Kidney (tissue), 13 donors: ENCODE measurements at regions not wholly inside any gene's neighbourhood (a gene's known extent, or its start where the extent isn't known, plus 50 kb on each side); places are given as distances from the start of the nearest gene placed in this dataset.

Experiments
- DNase-seq, 5 donors: peaks; one replicate each; pipeline ENCODE4 v3.0.0-alpha.2; 2013 to 2020
- FAIRE-seq: peaks from 2 replicates; lab custom pipeline; 2012; peaks lifted over from hg19 to GRCh38; lab: Jason Lieb, UNC
- H3K27ac ChIP-seq, 2 donors: one replicate each; pipeline ENCODE4 v1.7.0; 2013; ENCODE audit warnings: low read depth in 2 of 2, low read length in 2 of 2, inconsistent platforms in 1 of 2
- H3K27me3 ChIP-seq: one replicate; pipeline ENCODE4 v1.7.1; 2013; ENCODE audit warnings: low read length, inconsistent platforms; ENCODE audit not compliant: control insufficient read depth, insufficient read depth
- H3K36me3 ChIP-seq, 3 donors: one replicate each; pipeline versions ENCODE4 v1.7.0 to v1.7.1; 2013; ENCODE audit warnings: low read length in 3 of 3, control low read depth in 1 of 3, inconsistent platforms in 1 of 3; ENCODE audit not compliant: insufficient read depth in 3 of 3, control insufficient read depth in 2 of 3
- H3K4me1 ChIP-seq, 3 donors: one replicate each; pipeline versions ENCODE4 v1.7.0 to v1.7.1; 2013; ENCODE audit warnings: low read length in 3 of 3, inconsistent platforms in 1 of 3, low read depth in 1 of 3; ENCODE audit not compliant: control insufficient read depth in 2 of 3, insufficient read depth in 2 of 3
- H3K4me3 ChIP-seq, 3 donors: one replicate each; pipeline versions ENCODE4 v1.7.0 to v1.8.1; 2013; ENCODE audit warnings: low read length in 3 of 3, control low read depth in 1 of 3, inconsistent platforms in 1 of 3
- H3K9ac ChIP-seq, 3 donors: one replicate each; pipeline versions ENCODE4 v1.7.0 to v1.7.1; 2013; ENCODE audit warnings: low read length in 3 of 3, control low read depth in 1 of 3, inconsistent platforms in 1 of 3
- H3K9me3 ChIP-seq, 3 donors: one replicate each; pipeline versions ENCODE4 v1.7.0 to v1.7.1; 2013; ENCODE audit warnings: low read length in 3 of 3, control low read depth in 1 of 3, inconsistent platforms in 1 of 3; ENCODE audit not compliant: control insufficient read depth in 2 of 3, insufficient read depth in 1 of 3
- CTCF ChIP-seq: IDR thresholded peaks from 3 replicates; pipeline ENCODE4 v1.5.1; 2012; ENCODE audit warnings: mild to moderate bottlenecking, moderate library complexity, borderline replicate concordance; ENCODE audit not compliant: insufficient read depth; ENCODE audit errors: extremely low read depth
- intact Hi-C: fragments of 100-400 bp; cut with DNase I; formaldehyde crosslinking; loops from one replicate; pipeline ENCODE4 v1.11.1; 2022
- donor health status: control.
- donor health status: control.
- donor health status: control.
- donor health status: control.
- donor health status: control.
- donor health status: DM: yes; HTN: yes; CAD: no.
- donor health status: Normal renal cell carcinoma (clear cell type).

- intact Hi-C loops: no loop called here
- Histone ChIP-seq H3K4me1 (no peaks in the 10 kb centered on the region), H3K36me3 (no peaks in the 10 kb centered on the region), H3K27ac (no peak overlapping the region), H3K9ac (no peak overlapping the region), H3K9me3 (peaks cover 0 to 9% (median 0%) of the 10 kb centered on the region in 3 donors), H3K27me3 (no peaks in the 10 kb centered on the region), H3K4me3 (no peak overlapping the region)
- DNase-seq: no peak
- FAIRE-seq: no peak
- no peak for TF ChIP-seq CTCF
Measured at GRCh38 chr14:76666746-76667145, 94.5 kb upstream of the VASH1 start.

GRCh38 chr14:76669770-76670169 lies 91.5 kb upstream of the VASH1 start:
- no peak overlapping the region for H3K9ac ChIP-seq
- no peak for TF ChIP-seq CTCF
- FAIRE-seq (no peak), DNase-seq (no peak)
- no peak overlapping the region for H3K4me3 ChIP-seq
- intact Hi-C loops: no loop called here
- H3K9me3 ChIP-seq: peaks cover 0 to 9% (median 0%) of the 10 kb centered on the region in 3 donors
- H3K27ac ChIP-seq: no peak overlapping the region
- H3K36me3 ChIP-seq: no peaks in the 10 kb centered on the region
- H3K4me1 ChIP-seq: no peaks in the 10 kb centered on the region
- no peaks in the 10 kb centered on the region for H3K27me3 ChIP-seq

GRCh38 chr14:76672123-76672522 lies 89.1 kb upstream of the VASH1 start:
- FAIRE-seq: no peak
- H3K9me3 ChIP-seq: peaks cover 0 to 9% (median 0%) of the 10 kb centered on the region in 3 donors
- H3K4me3 ChIP-seq: no peak overlapping the region
- no peak overlapping the region for H3K9ac ChIP-seq
- H3K36me3 ChIP-seq: no peaks in the 10 kb centered on the region
- H3K27me3 ChIP-seq: no peaks in the 10 kb centered on the region
- no peak overlapping the region for H3K27ac ChIP-seq
- H3K4me1 ChIP-seq: no peaks in the 10 kb centered on the region
- intact Hi-C loops: no loop called here
- TF ChIP-seq CTCF: no peak
- DNase-seq: no peak

GRCh38 chr14:76673261-76673660 lies 88.0 kb upstream of the VASH1 start:
- Histone ChIP-seq H3K4me1 (no peaks in the 10 kb centered on the region), H3K4me3 (no peak overlapping the region), H3K9ac (no peak overlapping the region), H3K27me3 (no peaks in the 10 kb centered on the region), H3K27ac (no peak overlapping the region), H3K9me3 (peaks cover 0 to 9% (median 0%) of the 10 kb centered on the region in 3 donors), H3K36me3 (no peaks in the 10 kb centered on the region)
- TF ChIP-seq CTCF: no peak
- intact Hi-C loops: no loop called here
- DNase-seq: no peak
- FAIRE-seq: no peak
